GM18870 (cell line): ENCODE measurements at regions not wholly inside any gene's neighbourhood (a gene's known extent, or its start where the extent isn't known, plus 50 kb on each side); places are given as distances from the start of the nearest gene placed in this dataset.
A peak's percentile ranks its signal among the peaks of the same experiment; 100 is the strongest.
"Not testable (repeated sequence)": the region's sequence is repeated elsewhere in the genome, so short reads cannot be mapped to it uniquely, and the experiment has no call there.

Experiments
- ATAC-seq: cut with Tn5 transposase; IDR thresholded peaks from one replicate; pipeline ENCODE4 v1.9.1; 2021; ENCODE audit warnings: moderate library complexity; ENCODE audit not compliant: unreplicated experiment

GRCh38 chr2:153532140-153532539 lies 53.6 kb upstream of the RPRM start:
- ATAC-seq, result no peak

- not testable (repeated sequence) for ATAC-seq
Observed at GRCh38 chr2:153533803-153534202, 55.2 kb upstream of the RPRM start.

GRCh38 chr2:153534590-153534989 lies 56.0 kb upstream of the RPRM start:
- not testable (repeated sequence) for ATAC-seq

GRCh38 chr2:153536115-153536514 lies 57.6 kb upstream of the RPRM start:
- ATAC-seq, result no peak

- not testable (repeated sequence) for ATAC-seq
Observed at GRCh38 chr2:153538102-153538501, 59.5 kb upstream of the RPRM start.

- peak; percentile 98 for ATAC-seq
Observed at GRCh38 chr2:153543635-153544071, 65.1 kb upstream of the RPRM start.

GRCh38 chr2:153546358-153546757 lies 67.8 kb upstream of the RPRM start:
- ATAC-seq, result no peak

- no peak for ATAC-seq
Observed at GRCh38 chr2:153548536-153548935, 70.0 kb upstream of the RPRM start.

- no peak for ATAC-seq
Observed at GRCh38 chr2:153551698-153552097, 73.1 kb upstream of the RPRM start.

- no peak for ATAC-seq
Observed at GRCh38 chr2:153557211-153557610, 78.6 kb upstream of the RPRM start.

- no peak for ATAC-seq
Observed at GRCh38 chr2:153557714-153558113, 79.2 kb upstream of the RPRM start.

GRCh38 chr2:153558247-153558646 lies 79.7 kb upstream of the RPRM start:
- no peak for ATAC-seq

GRCh38 chr2:153567367-153567766 lies 88.8 kb upstream of the RPRM start:
- ATAC-seq, result no peak

- no peak for ATAC-seq
Observed at GRCh38 chr2:153568105-153568504, 89.5 kb upstream of the RPRM start.

GRCh38 chr2:153575171-153575853 lies 96.8 kb upstream of the RPRM start:
- no peak for ATAC-seq

- no peak for ATAC-seq
Observed at GRCh38 chr2:153584244-153584643, 105.7 kb upstream of the RPRM start.

- ATAC-seq, result no peak
Observed at GRCh38 chr2:153588408-153588807, 109.8 kb upstream of the RPRM start.

GRCh38 chr2:153589586-153589985 lies 111.0 kb upstream of the RPRM start:
- no peak for ATAC-seq

GRCh38 chr2:153593086-153593485 lies 114.5 kb upstream of the RPRM start:
- ATAC-seq, result not testable (repeated sequence)

- ATAC-seq, result no peak
Observed at GRCh38 chr2:153595939-153596338, 117.4 kb upstream of the RPRM start.

- no peak for ATAC-seq
Observed at GRCh38 chr2:153601812-153602211, 123.2 kb upstream of the RPRM start.

- ATAC-seq, result no peak
Observed at GRCh38 chr2:153604133-153604532, 125.6 kb upstream of the RPRM start.

- ATAC-seq, result no peak
Observed at GRCh38 chr2:153606623-153607022, 128.1 kb upstream of the RPRM start.
